GM12872 (cell line): ENCODE measurements at regions not wholly inside any gene's neighbourhood (a gene's known extent, or its start where the extent isn't known, plus 50 kb on each side); places are given as distances from the start of the nearest gene placed in this dataset.

ENCODE experiments used
- TF ChIP-seq, protein P1 (sequence below): IDR thresholded peaks from 3 replicates; pipeline ENCODE4 v1.5.1; 2011; ENCODE audit warnings: low read depth, mild to moderate bottlenecking, low read length, moderate library complexity; ENCODE audit not compliant: insufficient read depth

DNA sequence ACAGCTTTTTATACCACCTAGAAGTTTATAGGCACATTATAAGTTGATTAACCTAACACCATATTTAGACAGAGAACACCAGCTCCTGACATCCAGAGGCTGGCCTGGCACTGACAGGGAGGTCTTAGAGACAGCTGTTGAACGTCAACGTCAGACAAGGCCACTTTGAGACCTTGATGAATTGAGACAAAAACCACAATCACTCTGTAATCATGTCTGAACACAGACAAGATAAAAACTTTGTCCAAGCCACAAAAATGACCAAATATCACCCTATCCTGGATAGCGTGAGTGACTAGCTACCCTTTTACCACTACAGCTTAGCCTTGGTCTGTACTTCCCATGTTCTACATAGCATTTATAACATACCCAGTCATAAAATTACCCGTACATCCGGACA is 403.6 kb upstream of the CHRM3 start:
- TF ChIP-seq, protein P1, sequence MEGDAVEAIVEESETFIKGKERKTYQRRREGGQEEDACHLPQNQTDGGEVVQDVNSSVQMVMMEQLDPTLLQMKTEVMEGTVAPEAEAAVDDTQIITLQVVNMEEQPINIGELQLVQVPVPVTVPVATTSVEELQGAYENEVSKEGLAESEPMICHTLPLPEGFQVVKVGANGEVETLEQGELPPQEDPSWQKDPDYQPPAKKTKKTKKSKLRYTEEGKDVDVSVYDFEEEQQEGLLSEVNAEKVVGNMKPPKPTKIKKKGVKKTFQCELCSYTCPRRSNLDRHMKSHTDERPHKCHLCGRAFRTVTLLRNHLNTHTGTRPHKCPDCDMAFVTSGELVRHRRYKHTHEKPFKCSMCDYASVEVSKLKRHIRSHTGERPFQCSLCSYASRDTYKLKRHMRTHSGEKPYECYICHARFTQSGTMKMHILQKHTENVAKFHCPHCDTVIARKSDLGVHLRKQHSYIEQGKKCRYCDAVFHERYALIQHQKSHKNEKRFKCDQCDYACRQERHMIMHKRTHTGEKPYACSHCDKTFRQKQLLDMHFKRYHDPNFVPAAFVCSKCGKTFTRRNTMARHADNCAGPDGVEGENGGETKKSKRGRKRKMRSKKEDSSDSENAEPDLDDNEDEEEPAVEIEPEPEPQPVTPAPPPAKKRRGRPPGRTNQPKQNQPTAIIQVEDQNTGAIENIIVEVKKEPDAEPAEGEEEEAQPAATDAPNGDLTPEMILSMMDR, result no peak

GRCh38 chr1:238981317-238981933 is 404.9 kb upstream of the CHRM3 start:
- TF ChIP-seq, protein P1, result no peak

DNA sequence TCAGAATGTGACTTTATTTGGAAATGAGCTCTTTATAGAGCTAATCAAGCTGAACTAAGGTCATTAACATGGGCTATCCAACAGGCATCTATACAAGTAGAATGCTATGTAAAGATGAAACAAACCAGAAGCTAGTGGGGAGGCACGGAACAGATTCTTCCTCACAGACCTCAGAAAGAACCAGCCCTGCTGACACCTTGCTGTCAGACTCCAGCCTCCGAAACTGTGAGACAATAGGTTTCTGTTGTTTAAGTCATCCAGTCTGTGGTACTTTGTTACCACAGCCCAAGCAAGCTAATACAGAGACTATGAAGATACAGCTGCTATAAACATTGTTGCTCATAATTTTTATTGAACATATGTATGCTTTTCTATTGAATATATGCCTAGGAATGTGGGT is 406.3 kb upstream of the CHRM3 start:
- TF ChIP-seq, protein P1, result no peak

GRCh38 chr1:238964631-238965030 is 421.7 kb upstream of the CHRM3 start:
- TF ChIP-seq, protein P1, result no peak

DNA sequence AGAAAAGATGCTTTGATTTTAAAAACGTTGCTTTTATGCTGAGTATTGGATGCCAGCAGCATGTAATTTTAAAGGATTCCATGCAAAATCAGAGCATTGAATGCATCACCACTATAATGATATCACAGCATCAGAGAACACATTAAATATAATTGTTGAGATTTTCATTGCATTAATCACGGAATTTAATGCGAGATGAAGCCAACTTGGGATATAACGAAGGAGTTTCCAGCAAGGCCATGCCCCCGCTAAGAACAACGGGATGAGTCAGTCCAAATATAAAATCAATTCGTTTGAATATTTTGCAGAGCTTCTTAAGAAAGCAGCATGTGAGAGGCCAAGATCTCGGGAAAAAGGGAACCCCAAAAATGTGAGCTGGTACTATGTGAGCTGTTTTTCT is 423.4 kb upstream of the CHRM3 start:
- TF ChIP-seq, protein P1, result no peak

DNA sequence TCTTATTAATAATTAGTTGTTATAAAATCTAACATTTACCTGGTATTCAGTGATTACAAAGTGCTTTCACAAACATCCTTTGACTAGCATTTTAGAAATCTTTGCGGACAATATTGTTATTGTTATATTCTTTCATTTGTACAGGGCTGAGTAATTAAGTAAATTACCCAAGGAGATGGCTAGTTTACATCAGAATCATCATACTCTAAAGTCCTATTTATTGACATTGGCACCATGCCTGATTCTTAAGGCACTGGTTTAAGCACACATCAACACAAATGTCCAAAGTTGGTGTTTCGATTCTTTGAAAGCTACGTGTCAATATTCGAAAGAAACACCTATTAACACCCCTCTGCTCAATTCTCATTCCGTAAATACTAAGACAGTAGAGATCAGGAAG is 424.6 kb upstream of the CHRM3 start:
- TF ChIP-seq, protein P1, result no peak

- TF ChIP-seq, protein P1, result no peak
Observed at GRCh38 chr1:238960071-238960470, 426.3 kb upstream of the CHRM3 start.

GRCh38 chr1:238955934-238956333 is 430.4 kb upstream of the CHRM3 start:
- TF ChIP-seq, protein P1, result no peak
